PC-9 (cell line): ENCODE measurements at regions not wholly inside any gene's neighbourhood (a gene's known extent, or its start where the extent isn't known, plus 50 kb on each side); places are given as distances from the start of the nearest gene placed in this dataset.

Experiments used
- BruUV-seq: library from RNA; stranded (reverse); fragments of 400-500 nt; replicated peaks from 2 replicates; lab custom pipeline; 2021; lab: Mats Ljungman, UMichigan
- CTCF ChIA-PET: fragments of 300-600 bp; sonication (Branson Sonifier 250); formaldehyde crosslinking; loops from one replicate; lab custom pipeline; 2022; ENCODE audit warnings: antibody characterized with exemption; lab: Charles Lee
- POLR2A ChIA-PET: fragments of 300-600 bp; sonication (Branson Sonifier 250); formaldehyde crosslinking; loops from one replicate; lab custom pipeline; 2022; ENCODE audit warnings: antibody characterized with exemption; ENCODE audit not compliant: unreplicated experiment; lab: Charles Lee
- DNase-seq, 2 experiments: peaks; one replicate each; pipeline versions ENCODE4 v3.0.0 to v3.0.0-alpha.2; 2015 to 2022; ENCODE audit warnings: mixed read lengths in 1 of 2
- H2AFZ ChIP-seq: fragments of 200-600 bp; sonication (generic); 2 replicates; pipeline ENCODE4 v1.8.1; 2017; ENCODE audit warnings: antibody characterized with exemption
- H3F3A ChIP-seq: fragments of 200-600 bp; sonication (generic); 2 replicates; pipeline ENCODE4 v1.8.1; 2017; ENCODE audit warnings: antibody characterized with exemption, mild to moderate bottlenecking, low read depth; ENCODE audit not compliant: insufficient read depth
- H3K27ac ChIP-seq: fragments of 200-600 bp; sonication (generic); 2 replicates; pipeline ENCODE4 v1.6.1; 2016; ENCODE audit warnings: mixed run types
- H3K27me3 ChIP-seq: fragments of 200-600 bp; sonication (generic); 2 replicates; pipeline ENCODE4 v1.6.1; 2016; ENCODE audit warnings: low read depth, mixed run types; ENCODE audit not compliant: insufficient read depth
- H3K36me3 ChIP-seq: fragments of 200-600 bp; sonication (generic); 2 replicates; pipeline ENCODE4 v1.6.1; 2016; ENCODE audit warnings: low read depth, mixed run types
- H3K4me1 ChIP-seq: fragments of 200-600 bp; sonication (generic); replicated peaks from 2 replicates; pipeline ENCODE4 v1.6.1; 2016; ENCODE audit warnings: mixed run types; ENCODE audit not compliant: insufficient read depth
- H3K4me2 ChIP-seq: fragments of 200-600 bp; sonication (generic); 2 replicates; pipeline ENCODE4 v1.6.1; 2017; ENCODE audit warnings: mixed run types
- H3K4me3 ChIP-seq: fragments of 200-600 bp; sonication (generic); 2 replicates; pipeline ENCODE4 v1.6.1; 2016; ENCODE audit warnings: mixed run types
- H3K79me2 ChIP-seq: fragments of 200-600 bp; sonication (generic); 2 replicates; pipeline ENCODE4 v1.6.1; 2017; ENCODE audit warnings: low read depth, mixed run types
- H3K9me2 ChIP-seq: fragments of 200-600 bp; sonication (generic); 2 replicates; pipeline ENCODE4 v1.8.1; 2017; ENCODE audit warnings: mild to moderate bottlenecking; ENCODE audit not compliant: insufficient read depth
- H3K9me3 ChIP-seq: fragments of 200-600 bp; sonication (generic); 2 replicates; pipeline ENCODE4 v1.8.1; 2016; ENCODE audit warnings: low read depth; ENCODE audit not compliant: insufficient read depth
- H4K20me1 ChIP-seq: fragments of 200-600 bp; sonication (generic); 2 replicates; pipeline ENCODE4 v1.8.1; 2017; ENCODE audit not compliant: insufficient read depth
- EZH2 ChIP-seq: fragments of 200-600 bp; sonication (generic); IDR thresholded peaks from 2 replicates; pipeline ENCODE4 v1.8.0; 2017; ENCODE audit warnings: antibody characterized with exemption, low read depth
- intact Hi-C: fragments of 100-400 bp; cut with micrococcal nuclease; formaldehyde crosslinking; loops from one replicate; pipeline ENCODE4 v1.10.0; 2022; ENCODE audit not compliant: unreplicated experiment
- TF ChIP-seq, protein P1 (sequence below): fragments of 200-600 bp; sonication (generic); conservative IDR thresholded peaks from 2 replicates; pipeline ENCODE4 v1.6.1; 2017; ENCODE audit warnings: mixed run types, antibody characterized with exemption, mild to moderate bottlenecking, moderate library complexity

DNA sequence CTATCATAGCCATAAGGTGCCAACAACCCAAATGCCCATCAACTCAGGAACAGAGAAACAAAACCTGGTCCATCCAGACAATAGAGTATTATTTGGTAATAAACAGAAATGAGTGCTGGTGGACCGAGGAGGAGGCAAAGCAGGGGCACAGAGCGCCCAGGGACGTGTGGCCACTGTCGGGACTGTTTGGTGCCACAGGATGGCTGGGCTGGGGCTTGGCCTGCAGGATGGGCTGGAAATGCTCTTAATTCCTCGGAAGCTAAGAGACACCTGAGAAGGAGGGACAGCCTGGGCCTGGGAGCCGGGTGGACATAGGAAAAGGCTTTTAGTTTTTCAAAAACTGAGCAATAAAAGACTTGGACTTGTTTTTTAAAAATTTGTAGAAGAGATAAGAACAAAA is 216.4 kb downstream of the DLL1 start:
- no peak overlapping the region for H2AFZ ChIP-seq
- H3K4me1 ChIP-seq: no peaks in the 10 kb centered on the region
- no peak for TF ChIP-seq EZH2
- TF ChIP-seq, protein P1, sequence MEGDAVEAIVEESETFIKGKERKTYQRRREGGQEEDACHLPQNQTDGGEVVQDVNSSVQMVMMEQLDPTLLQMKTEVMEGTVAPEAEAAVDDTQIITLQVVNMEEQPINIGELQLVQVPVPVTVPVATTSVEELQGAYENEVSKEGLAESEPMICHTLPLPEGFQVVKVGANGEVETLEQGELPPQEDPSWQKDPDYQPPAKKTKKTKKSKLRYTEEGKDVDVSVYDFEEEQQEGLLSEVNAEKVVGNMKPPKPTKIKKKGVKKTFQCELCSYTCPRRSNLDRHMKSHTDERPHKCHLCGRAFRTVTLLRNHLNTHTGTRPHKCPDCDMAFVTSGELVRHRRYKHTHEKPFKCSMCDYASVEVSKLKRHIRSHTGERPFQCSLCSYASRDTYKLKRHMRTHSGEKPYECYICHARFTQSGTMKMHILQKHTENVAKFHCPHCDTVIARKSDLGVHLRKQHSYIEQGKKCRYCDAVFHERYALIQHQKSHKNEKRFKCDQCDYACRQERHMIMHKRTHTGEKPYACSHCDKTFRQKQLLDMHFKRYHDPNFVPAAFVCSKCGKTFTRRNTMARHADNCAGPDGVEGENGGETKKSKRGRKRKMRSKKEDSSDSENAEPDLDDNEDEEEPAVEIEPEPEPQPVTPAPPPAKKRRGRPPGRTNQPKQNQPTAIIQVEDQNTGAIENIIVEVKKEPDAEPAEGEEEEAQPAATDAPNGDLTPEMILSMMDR: no peak
- BruUV-seq: no TSS peak
- H4K20me1 ChIP-seq: no peaks in the 10 kb centered on the region; the same call in 1 of the 2 replicates
- intact Hi-C loops: no loop called here
- no peaks in the 10 kb centered on the region for H3K36me3 ChIP-seq
- POLR2A ChIA-PET: no interaction called here
- H3K27ac ChIP-seq: no peak overlapping the region
- CTCF ChIA-PET: no interaction called here
- no peaks in the 10 kb centered on the region for H3K79me2 ChIP-seq
- no peak overlapping the region for H3K4me2 ChIP-seq
- H3K4me3 ChIP-seq: no peak overlapping the region
- no peaks in the 10 kb centered on the region for H3F3A ChIP-seq
- peaks cover 70% of the 10 kb centered on the region for H3K27me3 ChIP-seq
- H3K9me3 ChIP-seq: no peaks in the 10 kb centered on the region
- no peaks in the 10 kb centered on the region for H3K9me2 ChIP-seq
- DNase-seq: no peak

DNA sequence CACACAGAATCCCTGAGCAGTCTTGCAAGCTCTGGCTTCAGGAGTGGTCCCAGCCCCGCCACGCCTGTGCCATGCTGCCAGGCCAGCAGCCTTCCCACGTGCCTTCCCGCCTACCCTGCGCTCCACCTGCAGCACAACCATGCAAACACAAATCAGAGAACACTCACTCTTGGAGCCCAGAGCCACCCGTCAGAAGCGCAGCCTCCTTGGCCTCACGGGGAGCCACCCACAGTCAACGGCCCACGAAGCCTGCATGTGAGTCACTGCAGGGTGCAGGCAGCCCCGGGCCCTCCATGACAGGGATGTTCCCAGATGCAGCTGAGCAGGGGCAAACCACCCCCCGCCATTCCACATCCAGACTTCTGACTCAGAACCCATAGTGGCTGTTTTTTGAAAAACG is 217.0 kb downstream of the DLL1 start:
- no peak overlapping the region for H2AFZ ChIP-seq
- no TSS peak for BruUV-seq

DNA sequence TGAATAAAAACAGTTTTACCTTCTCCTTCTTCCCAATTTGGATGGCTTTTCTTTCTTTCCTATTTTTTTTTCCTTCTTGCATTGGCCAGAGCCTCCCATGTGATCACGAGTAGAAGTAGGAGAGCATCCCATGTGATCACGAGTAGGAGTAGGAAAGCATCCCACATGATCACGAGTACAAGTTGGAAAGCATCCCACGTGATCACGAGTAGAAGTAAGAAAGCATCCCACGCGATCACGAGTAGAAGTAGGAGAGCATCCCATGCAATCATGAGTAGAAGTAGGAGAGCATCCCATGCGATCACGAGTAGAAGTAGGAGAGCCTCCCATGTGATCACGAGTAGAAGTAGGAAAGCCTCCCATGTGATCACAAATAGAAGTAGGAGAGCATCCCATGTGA is 218.6 kb downstream of the DLL1 start:
- POLR2A ChIA-PET: no interaction called here
- no peaks in the 10 kb centered on the region for H3K79me2 ChIP-seq
- intact Hi-C loops: no loop called here

More for the DNA sequence above, 217.0 kb downstream of the DLL1 start:
- no peaks in the 10 kb centered on the region for H3K4me1 ChIP-seq
- no peak for DNase-seq
- H3K36me3 ChIP-seq: no peaks in the 10 kb centered on the region
- H3K9me3 ChIP-seq: no peaks in the 10 kb centered on the region
- no peaks in the 10 kb centered on the region; the same call in 1 of the 2 replicates for H4K20me1 ChIP-seq
- no peaks in the 10 kb centered on the region for H3F3A ChIP-seq
- intact Hi-C loops: no loop called here
- no peak overlapping the region for H3K4me2 ChIP-seq
- peaks cover 74% of the 10 kb centered on the region for H3K27me3 ChIP-seq
- no peaks in the 10 kb centered on the region for H3K9me2 ChIP-seq
- H3K27ac ChIP-seq: no peak overlapping the region
- ChIA-PET CTCF (no interaction called here), POLR2A (no interaction called here)
- TF ChIP-seq EZH2: no peak
- TF ChIP-seq, protein P1: no peak
- no peaks in the 10 kb centered on the region for H3K79me2 ChIP-seq
- H3K4me3 ChIP-seq: no peak overlapping the region

More for the DNA sequence above, 218.6 kb downstream of the DLL1 start:
- Histone ChIP-seq H3K9me2 (no peaks in the 10 kb centered on the region), H3F3A (no peaks in the 10 kb centered on the region), H3K4me1 (no peaks in the 10 kb centered on the region), H3K36me3 (no peaks in the 10 kb centered on the region), H3K27me3 (peaks cover 78% of the 10 kb centered on the region), H3K4me2 (no peak overlapping the region), H3K27ac (no peak overlapping the region), H4K20me1 (no peaks in the 10 kb centered on the region; the same call in 1 of the 2 replicates), H3K9me3 (no peaks in the 10 kb centered on the region), H2AFZ (no peak overlapping the region), H3K4me3 (no peak overlapping the region)
- no peak for DNase-seq
- CTCF ChIA-PET: no interaction called here
- no TSS peak for BruUV-seq
- no peak for TF ChIP-seq EZH2
- TF ChIP-seq, protein P1: no peak
